CD4-positive, alpha-beta T cell treated with Interleukin-4 for 1 hour (primary cell): ENCODE measurements at regions not wholly inside any gene's neighbourhood (a gene's known extent, or its start where the extent isn't known, plus 50 kb on each side); places are given as distances from the start of the nearest gene placed in this dataset.
"Not testable (repeated sequence)": the region's sequence is repeated elsewhere in the genome, so short reads cannot be mapped to it uniquely, and the experiment has no call there.

Experiments used
- DNase-seq, 2 donors: peaks; one replicate each; pipeline ENCODE4 v3.0.0-alpha.2; 2020 to 2022

DNA sequence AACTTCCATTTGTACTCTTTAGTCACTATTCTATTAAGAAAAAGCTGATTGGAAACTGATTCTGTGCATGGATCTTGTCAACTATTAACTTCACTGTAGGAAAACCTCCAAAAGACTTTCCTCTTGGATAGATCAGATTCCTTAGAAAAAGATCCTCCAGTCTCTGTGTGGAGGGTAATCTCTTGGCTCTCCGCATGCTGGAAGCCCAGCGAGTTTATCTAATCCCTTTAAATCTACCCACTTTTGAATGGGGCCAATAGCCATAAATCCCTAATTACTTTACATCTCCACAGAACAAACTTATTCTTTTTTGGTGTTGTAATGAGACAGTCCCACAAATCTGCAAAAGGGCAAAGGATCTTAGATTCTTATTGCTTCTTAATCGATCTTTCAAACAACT, 1206.4 kb upstream of the ADGRL4 start:
- no peak for DNase-seq

DNA sequence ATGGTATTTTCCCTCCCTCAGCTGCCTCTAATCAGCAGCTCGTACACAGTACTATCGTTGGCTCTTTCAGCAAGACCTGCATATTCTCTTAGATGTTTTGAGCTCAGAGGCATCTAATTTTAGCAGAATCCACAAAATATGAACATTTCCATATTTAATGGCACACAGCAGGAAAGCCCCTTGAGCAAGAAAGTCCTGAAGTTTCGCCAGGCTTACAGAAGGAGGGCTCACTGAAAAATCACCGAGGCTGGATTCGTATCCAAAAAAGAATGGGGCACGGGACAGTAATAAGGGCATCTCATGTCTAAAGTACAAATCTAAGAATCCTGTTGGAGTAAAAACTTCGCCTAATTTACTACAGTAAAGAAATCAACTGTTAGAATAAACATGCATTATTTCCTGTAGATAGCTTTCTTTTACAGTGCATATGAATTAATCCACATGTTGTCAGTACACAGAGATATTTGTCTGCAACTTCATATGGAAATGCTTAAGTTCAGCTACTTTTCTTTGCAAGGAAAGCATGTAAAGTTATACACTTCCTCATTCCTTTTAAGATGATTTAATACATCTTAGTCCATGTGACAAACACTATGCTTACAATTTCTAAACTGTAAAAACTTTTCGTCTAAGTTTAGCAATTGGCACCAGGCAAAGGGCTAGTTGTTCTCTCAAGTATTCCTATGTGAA, 1205.3 kb upstream of the ADGRL4 start:
- DNase-seq, result no peak

- no peak for DNase-seq
These were observed 1195.6 kb upstream of the ADGRL4 start for GRCh38 chr1:80202118-80202517.

GRCh38 chr1:80194221-80194620, 1187.7 kb upstream of the ADGRL4 start:
- DNase-seq, result no peak

DNA sequence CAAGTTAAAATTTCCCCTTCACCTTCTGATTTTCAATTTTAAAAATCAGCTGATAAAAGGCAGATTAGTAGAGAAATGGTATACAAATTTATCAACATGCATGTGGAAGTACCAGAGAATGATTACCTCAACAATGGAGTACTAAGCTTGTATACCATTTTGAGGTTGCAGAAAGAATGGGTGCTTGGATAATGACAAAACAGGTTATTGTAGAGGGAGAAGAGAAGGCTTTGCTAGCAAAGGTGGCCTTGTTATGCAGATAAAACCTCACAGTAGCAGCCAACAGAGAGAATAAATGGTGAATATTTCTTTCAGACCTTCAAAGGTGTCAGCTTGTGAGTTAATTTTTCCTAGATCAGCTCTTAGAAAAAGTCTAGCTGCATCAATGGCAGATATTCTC, 1174.9 kb upstream of the ADGRL4 start:
- DNase-seq, result no peak

DNA sequence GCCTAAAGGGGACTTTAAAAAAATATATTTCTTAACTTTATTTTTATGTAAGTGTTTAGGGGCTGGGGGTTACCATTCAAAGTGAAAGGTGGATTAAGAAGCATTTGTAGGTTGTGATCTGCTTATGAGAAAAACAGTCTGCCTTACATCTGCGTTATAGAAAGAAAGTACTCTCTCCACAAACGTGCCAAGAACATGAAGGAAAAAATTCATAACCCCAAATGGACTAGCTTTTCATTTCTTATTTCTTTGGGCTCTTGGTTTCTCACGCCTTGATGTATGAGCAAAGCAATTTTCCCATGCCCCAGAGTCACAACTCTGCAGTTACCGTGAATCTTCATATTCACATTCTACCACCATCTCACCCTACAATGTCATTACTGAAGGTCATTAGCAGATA, 1165.1 kb upstream of the ADGRL4 start:
- DNase-seq, result no peak

DNA sequence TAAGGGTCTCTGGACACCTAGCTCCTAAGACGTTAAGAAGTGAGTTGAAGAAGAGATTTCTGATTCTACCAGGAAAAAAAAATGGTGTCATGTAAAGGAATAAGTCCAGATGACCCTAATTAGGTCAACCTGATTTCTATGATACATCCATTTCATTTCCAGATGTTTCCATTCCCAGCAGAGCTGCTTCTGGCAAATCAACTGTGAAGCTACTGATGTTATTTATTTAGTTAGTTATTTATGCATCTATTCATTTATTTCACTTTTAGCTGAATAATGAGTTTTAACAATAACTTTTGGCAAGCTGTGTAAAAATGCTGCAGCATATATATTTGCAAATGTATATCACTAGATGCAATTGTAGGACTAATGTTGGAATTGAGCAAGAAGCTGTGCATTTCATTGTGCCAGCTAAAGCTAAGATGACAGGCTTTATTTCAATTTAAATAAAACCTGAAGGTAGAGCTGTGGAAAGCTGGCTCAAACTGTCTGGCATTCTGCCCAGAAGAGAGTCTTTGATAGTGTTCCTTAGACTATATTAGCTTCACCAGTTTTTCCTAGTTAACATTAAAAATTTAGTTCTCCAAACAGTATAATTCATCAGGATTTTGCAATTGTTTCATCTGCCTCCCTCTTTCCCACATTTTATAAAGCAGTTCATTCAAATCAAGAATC, 1164.4 kb upstream of the ADGRL4 start:
- DNase-seq, result no peak

GRCh38 chr1:80164150-80164549, 1157.6 kb upstream of the ADGRL4 start:
- DNase-seq, result no peak

- no peak for DNase-seq
These were observed 1157.2 kb upstream of the ADGRL4 start for GRCh38 chr1:80163686-80164085.

DNA sequence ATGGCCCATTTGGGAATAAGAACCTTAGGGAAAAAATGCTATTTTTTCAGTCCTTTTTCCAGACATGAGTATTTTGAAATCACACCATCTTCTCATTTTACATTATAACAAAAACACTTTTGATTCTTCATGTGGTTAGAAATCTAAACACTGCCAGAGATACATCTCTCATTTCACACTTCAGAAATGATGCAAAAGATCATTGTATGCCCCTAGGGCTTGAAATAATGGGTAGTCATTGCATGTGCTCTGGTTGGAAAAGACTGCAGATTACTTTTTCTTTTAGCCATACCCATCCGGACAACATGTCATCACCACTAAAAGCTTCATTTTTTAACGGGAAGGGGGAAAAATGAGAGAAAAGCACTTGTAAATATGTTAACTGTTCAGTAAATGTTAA, 1152.2 kb upstream of the ADGRL4 start:
- no peak for DNase-seq

DNA sequence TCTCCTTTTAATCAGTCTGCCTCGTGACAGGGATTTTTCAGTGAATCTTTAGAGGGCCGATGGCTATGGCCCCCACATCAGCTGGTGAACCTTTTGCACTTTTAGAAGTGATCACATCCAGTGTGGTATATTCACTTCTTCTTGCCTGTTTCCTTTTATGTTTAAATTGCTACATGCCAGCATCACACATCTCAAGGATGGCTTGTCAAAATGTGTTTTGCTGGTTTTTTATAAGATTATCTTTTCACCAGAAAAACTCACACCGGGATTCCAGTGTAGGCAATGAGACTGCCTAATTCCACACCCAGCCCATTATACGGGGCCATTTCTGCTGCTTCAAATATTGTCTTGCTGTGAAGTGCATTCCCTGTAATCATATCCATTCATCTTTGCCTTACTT, 1151.7 kb upstream of the ADGRL4 start:
- no peak for DNase-seq

- no peak for DNase-seq
These were observed 1148.8 kb upstream of the ADGRL4 start for GRCh38 chr1:80155371-80155770.

DNA sequence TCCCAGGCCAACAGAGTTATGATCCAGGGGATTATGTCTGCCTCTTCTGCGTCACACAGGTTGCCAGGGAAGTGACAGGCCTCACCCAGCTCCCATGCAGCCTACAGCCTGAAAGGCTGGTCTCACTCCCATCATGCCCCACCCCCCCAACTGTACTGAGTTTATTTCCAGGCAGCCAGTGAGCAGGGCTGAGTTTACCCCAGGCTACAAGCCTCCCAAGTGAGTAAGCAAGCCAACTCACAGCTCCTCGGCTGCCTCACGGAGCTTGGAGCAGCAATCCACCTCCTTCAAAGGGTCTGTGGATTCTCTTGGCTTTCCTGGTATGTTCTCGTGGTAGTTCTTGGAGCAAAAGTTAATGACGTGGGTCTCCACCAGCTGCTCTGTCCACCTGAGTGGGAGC, 1147.6 kb upstream of the ADGRL4 start:
- no peak for DNase-seq

GRCh38 chr1:80153762-80154161, 1147.2 kb upstream of the ADGRL4 start:
- no peak for DNase-seq

DNA sequence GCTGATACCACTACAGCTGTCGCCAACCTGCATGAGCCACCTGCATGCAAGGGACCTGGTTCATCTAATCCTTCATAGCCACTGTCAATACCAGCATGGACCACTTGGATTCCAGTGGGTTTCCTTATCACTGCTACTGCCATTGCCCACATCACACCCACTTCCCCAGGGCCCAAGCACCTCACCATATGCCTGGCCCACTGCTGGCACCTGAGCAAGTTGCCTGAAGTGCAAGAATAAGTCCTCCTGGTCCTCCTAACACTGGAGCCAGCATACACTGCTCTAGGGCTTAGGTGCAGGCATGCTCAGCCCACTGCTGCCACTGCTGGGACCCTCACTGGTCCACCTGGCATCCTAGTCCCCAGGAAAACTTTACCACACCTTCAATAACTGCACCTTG, 1136.8 kb upstream of the ADGRL4 start:
- DNase-seq, result no peak

DNA sequence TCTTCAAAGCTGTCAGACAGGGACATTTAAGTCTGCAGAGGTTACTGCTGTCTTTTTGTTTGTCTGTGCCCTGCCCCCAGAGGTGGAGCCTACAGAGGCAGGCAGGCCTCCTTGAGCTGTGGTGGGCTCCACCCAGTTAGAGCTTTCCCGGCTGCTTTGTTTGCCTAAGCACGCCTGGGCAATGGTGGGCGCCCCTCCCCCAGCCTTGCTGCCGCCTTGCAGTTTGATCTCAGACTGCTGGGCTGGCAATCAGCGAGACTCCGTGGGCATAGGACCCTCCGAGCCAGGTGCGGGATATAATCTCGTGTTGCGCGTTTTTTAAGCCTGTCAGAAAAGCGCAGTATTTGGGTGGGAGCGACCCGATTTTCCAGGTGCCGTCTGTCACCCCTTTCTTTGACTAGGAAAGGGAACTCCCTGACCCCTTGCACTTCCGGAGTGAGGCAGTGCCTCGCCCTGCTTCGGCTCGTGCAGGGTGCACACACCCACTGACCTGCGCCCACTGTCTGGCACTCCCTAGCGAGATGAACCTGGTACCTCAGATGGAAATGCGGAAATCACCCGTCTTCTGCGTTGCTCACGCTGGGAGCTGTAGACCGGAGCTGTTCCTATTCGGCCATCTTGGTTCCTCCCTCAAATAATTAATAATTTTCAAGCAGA, 1131.5 kb upstream of the ADGRL4 start:
- DNase-seq, result not testable (repeated sequence)

- no peak for DNase-seq
These were observed 1106.9 kb upstream of the ADGRL4 start for GRCh38 chr1:80113168-80114038.

DNA sequence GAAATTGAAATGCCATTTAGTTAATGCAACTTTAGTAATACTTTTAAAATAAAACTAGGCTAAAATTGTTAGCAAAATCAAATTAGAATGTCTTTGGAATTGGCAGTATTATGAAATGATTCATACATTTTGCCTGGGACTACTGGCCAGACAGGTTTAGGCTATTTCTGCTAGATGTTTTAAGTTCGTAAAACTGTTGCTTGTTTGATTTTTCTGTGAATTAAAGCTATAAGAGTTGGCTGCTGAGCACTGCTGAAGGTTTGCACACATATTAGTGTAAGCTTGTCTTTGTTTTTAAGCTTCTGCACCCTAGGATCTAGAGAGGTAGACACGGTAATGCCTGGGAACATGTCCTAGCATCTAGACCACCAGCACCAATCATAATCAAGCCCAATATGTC, 1094.6 kb upstream of the ADGRL4 start:
- no peak for DNase-seq

- no peak for DNase-seq
These were observed 1093.2 kb upstream of the ADGRL4 start for GRCh38 chr1:80099713-80100112.

DNA sequence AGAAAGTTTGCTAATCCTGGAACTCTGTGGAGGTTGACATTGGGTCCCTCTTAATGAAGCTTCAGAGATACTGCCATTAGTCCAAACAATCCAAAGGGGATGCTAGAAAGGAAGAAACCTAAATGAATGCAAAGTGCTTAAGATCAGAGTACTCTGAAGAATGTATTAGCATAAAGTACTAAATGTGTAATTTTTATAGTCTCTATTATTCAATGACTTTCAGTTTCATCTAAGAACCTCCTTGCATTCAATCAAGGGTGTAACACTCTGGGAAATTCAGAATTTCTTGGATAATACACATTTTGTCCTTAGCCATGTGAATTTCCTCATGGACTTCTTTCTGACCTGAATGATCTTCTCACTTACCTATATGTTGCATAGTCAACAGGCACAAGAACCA, 1078.5 kb upstream of the ADGRL4 start:
- DNase-seq, result no peak

- no peak for DNase-seq
These were observed 1077.4 kb upstream of the ADGRL4 start for GRCh38 chr1:80083892-80084291.

GRCh38 chr1:80076469-80076868, 1069.9 kb upstream of the ADGRL4 start:
- DNase-seq, result no peak

GRCh38 chr1:80075351-80075750, 1068.8 kb upstream of the ADGRL4 start:
- no peak for DNase-seq
